PC-3 (cell line): ENCODE measurements at regions not wholly inside any gene's neighbourhood (a gene's known extent, or its start where the extent isn't known, plus 50 kb on each side); places are given as distances from the start of the nearest gene placed in this dataset.

ENCODE experiments used
- CTCF ChIP-seq: fragments of 300-600 bp; sonication (generic); conservative IDR thresholded peaks from 2 replicates; pipeline ENCODE4 v1.5.1; 2017; ENCODE audit warnings: antibody characterized with exemption, low read depth, mild to moderate bottlenecking, low read length
- EZH2 ChIP-seq: fragments of 300-600 bp; sonication (generic); IDR thresholded peaks from one replicate; pipeline ENCODE4 v1.6.1; 2017; ENCODE audit warnings: antibody characterized with exemption, mild to moderate bottlenecking, low read length; ENCODE audit not compliant: unreplicated experiment
- EZH2phosphoT487 ChIP-seq: fragments of 300-600 bp; sonication (generic); IDR thresholded peaks from 2 replicates; pipeline ENCODE4 v1.6.1; 2018; ENCODE audit warnings: mild to moderate bottlenecking, antibody characterized with exemption, low read length, borderline replicate concordance

GRCh38 chr5:159616952-159617351 lies 286.7 kb upstream of the IL12B start:
- no peak for TF ChIP-seq CTCF
- no peak for TF ChIP-seq EZH2
- no peak for TF ChIP-seq EZH2phosphoT487
